ENCODE measurements at regions not wholly inside any gene's neighbourhood (a gene's known extent, or its start where the extent isn't known, plus 50 kb on each side); places are given as distances from the start of the nearest gene placed in this dataset.
A peak's percentile ranks its signal among the peaks of the same experiment; 100 is the strongest.

DNA sequence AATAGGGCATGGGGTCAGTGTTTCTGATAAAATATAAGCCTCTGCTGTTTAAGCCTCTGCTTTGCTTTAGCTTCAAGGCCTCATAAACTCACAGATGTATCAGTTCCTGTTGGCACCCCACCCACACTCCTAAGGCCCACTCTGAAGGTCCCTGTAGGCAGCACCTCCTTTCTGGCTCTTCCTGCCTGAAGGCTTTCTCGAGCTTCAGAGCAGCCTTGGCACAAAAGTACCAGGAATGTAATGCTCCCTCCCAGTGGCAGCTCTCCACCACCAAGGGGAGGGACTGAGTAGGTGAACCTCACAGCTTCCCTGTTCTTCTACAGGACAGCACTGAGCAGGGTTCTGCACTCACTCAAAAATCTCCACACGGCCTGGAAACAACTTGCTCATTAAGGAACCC, 102.2 kb downstream of the ABHD5 start:
- no peak overlapping the region for H3K4me3 ChIP-seq
- H3K36me3 ChIP-seq, result no peaks in the 10 kb centered on the region
- DNase-seq (ENCODE audit: extremely low spot score in 2 of 2), result peak in 1 of 2 donors; percentile 61
- intact Hi-C loops (cut with DNase I), result no loop called here
- H3K4me1 ChIP-seq, result no peaks in the 10 kb centered on the region
- no peaks in the 10 kb centered on the region for H3K9me3 ChIP-seq
- TF ChIP-seq POLR2AphosphoS5 (IDR thresholded peaks at IDR 0.05; ENCODE audit: insufficient read depth in 1 of 2, low read depth in 1 of 2) (no peak), POLR2A (IDR thresholded peaks at IDR 0.05) (no peak)
- TF ChIP-seq, protein P1, sequence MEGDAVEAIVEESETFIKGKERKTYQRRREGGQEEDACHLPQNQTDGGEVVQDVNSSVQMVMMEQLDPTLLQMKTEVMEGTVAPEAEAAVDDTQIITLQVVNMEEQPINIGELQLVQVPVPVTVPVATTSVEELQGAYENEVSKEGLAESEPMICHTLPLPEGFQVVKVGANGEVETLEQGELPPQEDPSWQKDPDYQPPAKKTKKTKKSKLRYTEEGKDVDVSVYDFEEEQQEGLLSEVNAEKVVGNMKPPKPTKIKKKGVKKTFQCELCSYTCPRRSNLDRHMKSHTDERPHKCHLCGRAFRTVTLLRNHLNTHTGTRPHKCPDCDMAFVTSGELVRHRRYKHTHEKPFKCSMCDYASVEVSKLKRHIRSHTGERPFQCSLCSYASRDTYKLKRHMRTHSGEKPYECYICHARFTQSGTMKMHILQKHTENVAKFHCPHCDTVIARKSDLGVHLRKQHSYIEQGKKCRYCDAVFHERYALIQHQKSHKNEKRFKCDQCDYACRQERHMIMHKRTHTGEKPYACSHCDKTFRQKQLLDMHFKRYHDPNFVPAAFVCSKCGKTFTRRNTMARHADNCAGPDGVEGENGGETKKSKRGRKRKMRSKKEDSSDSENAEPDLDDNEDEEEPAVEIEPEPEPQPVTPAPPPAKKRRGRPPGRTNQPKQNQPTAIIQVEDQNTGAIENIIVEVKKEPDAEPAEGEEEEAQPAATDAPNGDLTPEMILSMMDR (IDR thresholded peaks at IDR 0.05), result no peak
- no peak overlapping the region for H3K27ac ChIP-seq
- H3K27me3 ChIP-seq, result no peaks in the 10 kb centered on the region

DNA sequence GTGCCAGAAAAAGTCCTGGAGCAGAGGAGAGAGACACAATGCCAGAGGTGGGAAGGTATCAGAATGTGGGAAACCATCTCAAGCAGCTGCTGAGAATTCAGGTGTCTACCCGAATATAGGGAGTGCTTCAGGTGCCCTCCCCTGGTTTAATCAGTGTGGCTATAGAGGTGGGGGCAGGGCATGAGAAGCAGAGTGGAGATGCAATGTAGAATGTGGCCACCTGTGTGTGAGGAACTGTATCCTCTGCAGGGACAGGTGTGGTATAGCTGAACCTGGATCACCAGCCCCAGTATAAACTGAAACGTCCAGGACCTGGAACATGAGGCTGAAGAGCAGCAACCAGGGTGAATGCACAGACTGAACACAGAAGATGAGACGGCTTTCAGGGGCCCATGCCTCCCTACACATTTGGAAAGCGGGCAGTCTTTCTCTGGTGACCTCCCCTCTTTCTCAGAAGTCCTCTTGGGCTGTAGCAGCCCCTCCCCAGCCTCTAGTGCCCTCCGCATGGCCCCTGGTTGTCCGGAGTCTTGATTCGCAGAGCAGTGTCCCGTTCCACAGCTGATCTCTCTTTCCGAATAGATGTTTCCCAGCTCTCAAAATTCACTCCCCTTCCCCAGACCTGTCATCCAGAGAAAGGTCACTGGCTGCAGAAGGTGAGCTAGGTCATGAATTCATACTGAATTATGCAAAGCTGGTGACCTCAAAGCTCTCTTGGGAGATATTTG, 103.1 kb downstream of the ABHD5 start:
- Histone ChIP-seq H3K4me1 (no peaks in the 10 kb centered on the region), H3K9me3 (no peaks in the 10 kb centered on the region), H3K4me3 (no peak overlapping the region), H3K27me3 (no peaks in the 10 kb centered on the region), H3K27ac (no peak overlapping the region), H3K36me3 (no peaks in the 10 kb centered on the region)
- TF ChIP-seq POLR2A (IDR thresholded peaks at IDR 0.05) (no peak), POLR2AphosphoS5 (IDR thresholded peaks at IDR 0.05; ENCODE audit: insufficient read depth in 1 of 2, low read depth in 1 of 2) (no peak)
- TF ChIP-seq, protein P1 (IDR thresholded peaks at IDR 0.05), result no peak
- DNase-seq (ENCODE audit: extremely low spot score in 2 of 2), result peak; percentile 52 to 83
- intact Hi-C loops (cut with DNase I), result no loop called here

DNA sequence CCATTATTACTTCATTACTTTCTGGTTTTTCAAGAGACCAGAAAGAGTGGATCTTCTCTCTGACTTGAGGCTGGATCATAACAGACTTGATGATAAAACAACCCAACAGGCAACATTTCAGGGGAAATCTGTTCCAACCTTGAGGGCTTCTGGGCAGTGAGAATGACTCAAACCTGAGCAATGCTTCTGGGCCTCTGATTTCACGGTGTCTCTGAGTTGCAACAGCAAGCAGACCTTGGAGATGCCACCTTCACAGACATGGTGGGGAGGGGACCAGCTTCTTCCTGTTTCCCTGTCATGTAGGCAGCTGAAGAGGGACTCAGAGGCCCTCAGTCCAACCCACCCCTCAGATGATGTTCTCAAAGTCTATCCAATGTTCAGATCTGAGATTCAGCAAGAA, 104.0 kb downstream of the ABHD5 start:
- H3K4me3 ChIP-seq, result no peak overlapping the region
- H3K27ac ChIP-seq, result no peak overlapping the region
- DNase-seq (ENCODE audit: extremely low spot score in 2 of 2), result peak in 1 of 2 donors; percentile 46
- no peaks in the 10 kb centered on the region for H3K4me1 ChIP-seq
- intact Hi-C loops (cut with DNase I), result no loop called here
- H3K27me3 ChIP-seq, result no peaks in the 10 kb centered on the region
- H3K9me3 ChIP-seq, result no peaks in the 10 kb centered on the region
- TF ChIP-seq POLR2AphosphoS5 (IDR thresholded peaks at IDR 0.05; ENCODE audit: insufficient read depth in 1 of 2, low read depth in 1 of 2) (no peak), POLR2A (IDR thresholded peaks at IDR 0.05) (no peak)
- TF ChIP-seq, protein P1 (IDR thresholded peaks at IDR 0.05), result no peak
- H3K36me3 ChIP-seq, result no peaks in the 10 kb centered on the region

DNA sequence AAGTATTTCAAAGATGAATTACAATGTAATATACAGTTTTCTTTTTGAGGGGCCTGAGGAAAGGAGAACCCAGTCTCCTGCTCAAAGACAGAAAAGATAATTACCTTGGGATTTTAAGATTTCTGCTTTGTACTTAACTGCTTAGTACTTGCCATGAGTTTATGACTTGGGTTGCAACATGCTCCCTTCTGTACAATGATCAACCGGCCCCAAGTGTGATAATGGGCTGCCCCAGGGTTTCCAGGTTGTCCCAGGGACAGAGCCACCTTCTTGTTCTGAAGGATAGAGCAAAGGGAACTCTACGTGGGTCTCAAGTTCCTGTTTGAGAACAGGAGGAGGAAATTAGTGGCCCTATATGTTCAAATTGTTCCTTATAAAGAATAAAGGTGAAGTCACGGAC, 104.8 kb downstream of the ABHD5 start:
- Histone ChIP-seq H3K36me3 (no peaks in the 10 kb centered on the region), H3K4me3 (no peak overlapping the region), H3K9me3 (no peaks in the 10 kb centered on the region), H3K27me3 (no peaks in the 10 kb centered on the region), H3K27ac (no peak overlapping the region), H3K4me1 (no peaks in the 10 kb centered on the region)
- intact Hi-C loops (cut with DNase I), result no loop called here
- no peak for DNase-seq (ENCODE audit: extremely low spot score in 2 of 2)
- TF ChIP-seq, protein P1 (IDR thresholded peaks at IDR 0.05), result no peak
- TF ChIP-seq POLR2A (IDR thresholded peaks at IDR 0.05) (no peak), POLR2AphosphoS5 (IDR thresholded peaks at IDR 0.05; ENCODE audit: insufficient read depth in 1 of 2, low read depth in 1 of 2) (no peak)

DNA sequence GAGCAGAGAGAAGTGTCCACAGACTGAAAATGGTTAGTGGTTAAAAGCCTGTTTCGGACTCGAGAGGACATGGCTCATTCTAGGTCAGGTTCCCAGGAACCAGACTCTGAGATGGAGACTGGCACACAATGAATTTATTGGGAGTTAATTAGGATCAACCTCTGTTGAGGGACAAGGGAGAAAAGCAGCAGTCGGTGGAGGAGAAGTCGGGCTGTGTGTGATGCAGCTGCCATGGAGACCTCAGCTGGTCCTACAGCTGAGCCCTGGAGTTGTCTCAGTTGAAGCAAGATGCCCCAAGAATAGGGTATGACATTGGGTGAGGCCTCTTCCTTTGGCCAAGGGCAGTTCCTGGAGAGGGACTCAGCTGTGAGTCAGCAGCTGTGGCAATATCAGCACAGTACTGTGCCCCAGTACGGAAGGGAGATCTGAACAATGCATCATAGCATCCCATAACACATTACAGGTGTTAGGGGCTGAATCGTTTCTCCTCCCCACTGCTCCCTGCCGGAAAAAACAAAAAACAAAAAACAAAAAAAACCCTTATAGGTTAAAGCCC, 105.4 kb downstream of the ABHD5 start:
- Histone ChIP-seq H3K36me3 (no peaks in the 10 kb centered on the region), H3K4me3 (no peak overlapping the region), H3K4me1 (no peaks in the 10 kb centered on the region), H3K27me3 (no peaks in the 10 kb centered on the region), H3K27ac (no peak overlapping the region), H3K9me3 (no peaks in the 10 kb centered on the region)
- DNase-seq (ENCODE audit: extremely low spot score in 2 of 2), result no peak
- intact Hi-C loops (cut with DNase I), result no loop called here
- TF ChIP-seq POLR2AphosphoS5 (IDR thresholded peaks at IDR 0.05; ENCODE audit: insufficient read depth in 1 of 2, low read depth in 1 of 2), result no peak
- TF ChIP-seq, protein P1 (IDR thresholded peaks at IDR 0.05), result no peak
- no peak for TF ChIP-seq POLR2A (IDR thresholded peaks at IDR 0.05)

Data from vagina (tissue), 2 donors.